Putamen (tissue), 1 donor: ENCODE measurements at regions not wholly inside any gene's neighbourhood (a gene's known extent, or its start where the extent isn't known, plus 50 kb on each side); places are given as distances from the start of the nearest gene placed in this dataset.
A peak's percentile ranks its signal among the peaks of the same experiment; 100 is the strongest.
"Not testable (repeated sequence)": the region's sequence is repeated elsewhere in the genome, so short reads cannot be mapped to it uniquely, and the experiment has no call there.

ENCODE experiments used
- DNase-seq: peaks from one replicate; pipeline ENCODE4 v3.0.0-alpha.2; 2016; ENCODE audit warnings: low spot score

- peak; percentile 29 for DNase-seq
These were observed 115.5 kb upstream of the GNAI1 start for GRCh38 chr7:80018941-80019808.

GRCh38 chr7:80017101-80017698 is 117.4 kb upstream of the GNAI1 start:
- DNase-seq = no peak

DNA sequence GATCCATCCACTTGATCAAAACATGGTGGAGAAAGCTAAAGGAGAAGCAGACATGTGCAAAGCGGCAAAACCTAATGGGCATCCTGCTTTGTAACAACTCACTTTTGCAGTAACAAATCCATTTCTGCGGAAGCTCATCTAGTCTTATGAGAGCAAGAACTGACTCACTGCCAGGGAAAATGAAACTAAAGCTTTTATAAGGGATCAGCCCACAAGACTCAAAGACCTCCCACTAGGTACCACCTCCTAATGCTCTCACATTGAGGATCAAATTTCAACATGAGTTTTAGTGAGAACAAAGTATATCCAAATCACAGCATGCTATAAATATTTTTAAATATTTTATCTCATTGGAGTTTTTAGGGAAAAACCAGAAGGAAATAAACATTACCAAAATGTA is 120.1 kb upstream of the GNAI1 start:
- no peak for DNase-seq

DNA sequence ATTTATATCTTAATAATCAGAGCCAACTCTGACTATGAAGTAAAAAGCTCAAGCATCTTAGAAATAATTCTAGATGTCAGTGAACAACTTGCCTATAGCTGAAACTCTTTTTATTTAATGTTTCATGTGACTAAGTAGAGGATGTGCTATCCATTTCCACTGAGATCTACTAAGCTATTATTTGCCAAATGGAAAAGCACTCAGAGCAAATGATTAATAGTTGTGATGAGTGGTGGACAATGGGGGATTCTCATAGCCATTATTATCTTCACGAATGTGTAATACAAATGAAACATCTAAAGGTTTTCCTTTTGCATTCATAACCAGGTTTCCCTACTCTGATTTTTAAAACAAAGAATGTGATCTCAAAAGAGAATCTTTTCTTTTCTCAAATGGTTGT is 126.6 kb upstream of the GNAI1 start:
- no peak for DNase-seq

DNA sequence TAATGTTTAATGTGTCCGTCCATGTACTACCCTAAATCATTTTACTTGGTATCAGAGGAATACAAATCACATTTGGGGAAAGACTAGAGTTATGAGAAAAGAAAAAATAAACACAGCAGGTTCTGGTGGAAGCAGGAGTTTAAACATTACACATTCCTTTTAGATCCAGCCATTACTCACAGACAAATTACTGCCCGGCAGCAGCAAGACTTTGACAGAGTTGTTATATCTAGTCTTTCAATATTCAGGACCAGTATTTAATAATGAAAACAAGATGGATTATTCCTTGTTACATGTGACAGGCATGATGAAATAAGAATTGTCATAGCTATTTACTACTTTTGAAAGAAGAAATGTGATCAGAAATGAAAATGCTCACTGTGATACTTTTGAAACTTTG is 131.8 kb upstream of the GNAI1 start:
- DNase-seq = no peak

GRCh38 chr7:79998363-79998762 is 136.3 kb upstream of the GNAI1 start:
- no peak for DNase-seq

DNA sequence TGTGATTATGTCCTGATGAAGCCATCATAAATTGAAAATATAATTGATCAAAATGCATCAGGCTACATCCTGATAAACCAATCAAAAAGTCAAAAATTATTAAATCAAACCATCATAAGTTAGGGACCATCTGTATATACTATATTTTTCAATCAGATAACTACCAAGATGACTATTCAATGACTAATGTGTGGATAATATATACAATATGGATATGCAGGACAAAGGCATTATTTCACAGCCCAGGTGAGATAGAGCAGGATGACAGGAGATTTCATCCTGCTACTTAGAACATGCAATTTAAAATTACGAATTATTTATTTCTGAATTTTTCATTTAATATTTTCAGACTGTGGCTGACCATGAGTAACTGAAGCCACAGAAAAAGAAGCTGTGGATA is 137.3 kb upstream of the GNAI1 start:
- no peak for DNase-seq

DNA sequence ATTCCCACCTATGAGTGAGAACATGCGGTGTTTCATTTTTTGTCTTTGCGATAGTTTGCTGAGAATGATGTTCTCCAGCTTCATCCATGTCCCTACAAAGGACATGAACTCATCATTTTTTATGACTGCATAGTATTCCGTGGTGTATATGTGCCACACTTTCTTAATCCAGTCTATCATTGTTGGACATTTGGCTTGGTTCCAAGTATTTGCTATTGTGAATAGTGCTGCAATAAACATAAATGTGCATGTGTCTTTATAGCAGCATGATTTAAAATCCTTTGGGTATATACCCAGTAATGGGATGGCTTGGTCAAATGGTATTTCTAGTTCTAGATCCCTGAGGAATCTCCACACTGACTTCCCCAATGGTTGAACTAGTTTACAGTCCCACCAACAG is 138.9 kb upstream of the GNAI1 start:
- DNase-seq = not testable (repeated sequence)

- DNase-seq = no peak
These were observed 146.0 kb upstream of the GNAI1 start for GRCh38 chr7:79988653-79989052.

GRCh38 chr7:79984210-79984609 is 150.4 kb upstream of the GNAI1 start:
- DNase-seq = no peak

GRCh38 chr7:79982141-79982770 is 152.4 kb upstream of the GNAI1 start:
- no peak for DNase-seq

GRCh38 chr7:79980376-79980775 is 154.3 kb upstream of the GNAI1 start:
- DNase-seq = no peak

GRCh38 chr7:79979437-79979836 is 155.2 kb upstream of the GNAI1 start:
- no peak for DNase-seq

- DNase-seq = no peak
These were observed 157.2 kb upstream of the GNAI1 start for GRCh38 chr7:79977481-79977880.

DNA sequence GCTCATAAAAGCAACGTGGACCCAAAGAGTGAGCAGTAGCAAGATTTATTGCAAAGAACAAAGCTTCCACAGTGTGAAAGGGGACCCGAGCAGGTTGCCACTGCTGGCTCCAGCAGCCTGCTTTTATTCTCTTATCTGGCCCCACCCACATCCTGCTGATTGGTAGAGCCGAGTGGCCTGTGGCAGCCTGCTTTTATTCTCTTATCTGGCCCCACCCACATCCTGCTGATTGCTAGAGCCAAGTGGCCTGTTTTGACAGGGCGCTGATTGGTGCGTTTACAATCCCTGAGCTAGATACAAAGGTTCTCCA is 158.0 kb upstream of the GNAI1 start:
- not testable (repeated sequence) for DNase-seq

GRCh38 chr7:79975986-79976710 is 158.5 kb upstream of the GNAI1 start:
- DNase-seq = not testable (repeated sequence)

DNA sequence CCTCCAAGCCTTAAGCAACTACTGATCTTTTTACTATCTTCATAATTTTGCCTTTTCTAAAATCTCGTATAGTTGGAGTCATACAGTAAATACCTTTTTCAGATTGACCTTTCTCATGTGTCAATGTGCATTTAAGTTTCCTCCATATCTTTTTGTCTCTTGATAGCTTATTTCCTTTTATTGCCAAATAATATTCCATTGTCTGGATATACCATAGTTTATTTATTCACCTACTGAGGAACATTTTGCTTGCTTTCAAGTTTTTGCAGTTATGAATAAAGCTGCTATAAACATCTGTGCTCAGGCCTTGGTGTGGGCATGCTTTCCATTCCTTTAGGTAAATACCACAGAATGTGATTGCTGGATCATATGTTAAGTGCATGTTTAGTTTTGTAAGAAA is 161.2 kb upstream of the GNAI1 start:
- no peak for DNase-seq

DNA sequence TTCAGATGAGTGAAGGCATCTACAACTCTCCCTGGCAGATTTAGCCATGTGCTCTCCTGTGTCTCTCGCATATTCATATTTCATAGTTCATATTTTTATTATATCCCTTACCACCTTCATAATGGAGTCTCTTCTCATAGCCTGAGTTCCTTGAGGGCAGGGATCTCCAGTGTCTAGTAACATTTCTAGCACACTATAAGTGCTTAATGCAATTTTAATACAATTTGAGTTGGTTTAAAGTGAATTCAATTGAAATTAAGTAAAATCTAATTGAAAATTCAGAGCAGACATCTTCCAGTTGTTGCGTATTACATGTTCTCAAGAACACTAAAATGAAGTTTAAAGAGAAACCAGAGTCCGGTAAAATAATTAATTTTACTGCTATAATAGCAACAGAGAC is 163.6 kb upstream of the GNAI1 start:
- no peak for DNase-seq

DNA sequence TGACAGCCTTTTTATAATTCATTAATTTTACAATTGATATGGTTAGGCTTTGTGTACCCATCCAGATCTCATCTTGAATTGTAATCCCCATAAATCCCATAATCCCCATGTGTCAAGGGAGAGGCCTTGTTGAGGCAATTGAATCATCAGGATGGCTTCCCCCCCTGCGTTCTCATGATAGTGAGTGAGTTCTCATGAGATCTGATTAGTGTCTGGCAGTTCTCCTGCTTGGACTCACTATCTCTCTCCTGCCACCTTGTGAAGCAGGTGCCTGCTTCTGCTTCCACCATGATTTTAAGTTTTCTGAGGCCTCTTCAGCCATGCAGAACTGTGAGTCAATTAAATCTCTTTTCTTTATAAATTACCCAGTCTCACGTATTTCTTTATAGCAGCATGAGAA is 165.7 kb upstream of the GNAI1 start:
- DNase-seq = no peak

GRCh38 chr7:79968077-79968648 is 166.5 kb upstream of the GNAI1 start:
- DNase-seq = no peak

GRCh38 chr7:79965946-79966345 is 168.7 kb upstream of the GNAI1 start:
- no peak for DNase-seq

GRCh38 chr7:79964463-79964862 is 170.2 kb upstream of the GNAI1 start:
- DNase-seq = no peak
